Activated CD4-positive, alpha-beta T cell treated with anti-CD3 and anti-CD28 coated beads, Interleukin-10, Interleukin-2, amounts not matched to agents 100 ng/mL and 50 ng/mL, durations not matched to agents 16 hours and 8 hours (primary cell): ENCODE measurements at regions not wholly inside any gene's neighbourhood (a gene's known extent, or its start where the extent isn't known, plus 50 kb on each side); places are given as distances from the start of the nearest gene placed in this dataset.

ENCODE experiments used
- DNase-seq: peaks from one replicate; pipeline ENCODE4 v3.0.0-alpha.2; 2020

GRCh38 chr9:115169003-115169402 lies 51.0 kb upstream of the TNC start:
- no peak for DNase-seq

GRCh38 chr9:115170358-115171073 lies 52.6 kb upstream of the TNC start:
- no peak for DNase-seq

- DNase-seq, result no peak
Observed at GRCh38 chr9:115171921-115172388, 54.0 kb upstream of the TNC start.

- no peak for DNase-seq
Observed at GRCh38 chr9:115182264-115182663, 64.3 kb upstream of the TNC start.

GRCh38 chr9:115183436-115183835 lies 65.5 kb upstream of the TNC start:
- no peak for DNase-seq

GRCh38 chr9:115189686-115190085 lies 71.7 kb upstream of the TNC start:
- no peak for DNase-seq

- no peak for DNase-seq
Observed at GRCh38 chr9:115191667-115192066, 73.7 kb upstream of the TNC start.

GRCh38 chr9:115192280-115192679 lies 74.3 kb upstream of the TNC start:
- DNase-seq, result no peak

GRCh38 chr9:115192835-115193525 lies 75.0 kb upstream of the TNC start:
- no peak for DNase-seq

GRCh38 chr9:115193777-115194176 lies 75.8 kb upstream of the TNC start:
- no peak for DNase-seq

- no peak for DNase-seq
Observed at GRCh38 chr9:115194216-115194615, 76.3 kb upstream of the TNC start.

- no peak for DNase-seq
Observed at GRCh38 chr9:115195912-115196311, 78.0 kb upstream of the TNC start.

GRCh38 chr9:115196919-115197318 lies 79.0 kb upstream of the TNC start:
- DNase-seq, result no peak

- DNase-seq, result no peak
Observed at GRCh38 chr9:115198001-115198400, 80.0 kb upstream of the TNC start.

- no peak for DNase-seq
Observed at GRCh38 chr9:115200711-115201505, 83.0 kb upstream of the TNC start.

- no peak for DNase-seq
Observed at GRCh38 chr9:115202181-115202580, 84.2 kb upstream of the TNC start.

GRCh38 chr9:115202960-115203751 lies 85.2 kb upstream of the TNC start:
- DNase-seq, result no peak

GRCh38 chr9:115204904-115205453 lies 87.0 kb upstream of the TNC start:
- peak; percentile 82 for DNase-seq

GRCh38 chr9:115207003-115207836 lies 89.3 kb upstream of the TNC start:
- DNase-seq, result peak; percentile 67

GRCh38 chr9:115208501-115208900 lies 90.5 kb upstream of the TNC start:
- no peak for DNase-seq

- DNase-seq, result peak; percentile 89
Observed at GRCh38 chr9:115209601-115210306, 91.8 kb upstream of the TNC start.
